Keratinocyte (primary cell): ENCODE measurements at regions not wholly inside any gene's neighbourhood (a gene's known extent, or its start where the extent isn't known, plus 50 kb on each side); places are given as distances from the start of the nearest gene placed in this dataset.

Experiments
- DNase-seq: peaks from one replicate; pipeline ENCODE4 v3.0.0-alpha.2; 2011; ENCODE audit warnings: low read depth, missing footprints, low spot score
- FAIRE-seq: peaks from 2 replicates; lab custom pipeline; 2011; peaks lifted over from hg19 to GRCh38; lab: Jason Lieb, UNC
- H2AFZ ChIP-seq: 2 replicates; pipeline ENCODE4 v1.6.0; 2012; ENCODE audit warnings: low read length, control low read depth, inconsistent platforms; ENCODE audit not compliant: control insufficient read depth
- H3K27ac ChIP-seq: 2 replicates; pipeline ENCODE4 v1.5.1; 2011; ENCODE audit warnings: low read length; ENCODE audit not compliant: control insufficient read depth, insufficient read depth
- H3K27me3 ChIP-seq: 3 replicates; pipeline ENCODE4 v1.6.0; 2011; ENCODE audit warnings: low read length; ENCODE audit not compliant: control insufficient read depth, insufficient read depth; ENCODE audit errors: extremely low read depth
- H3K36me3 ChIP-seq, 2 experiments: 2 replicates in 1 of 2; 3 replicates in 1 of 2; pipeline ENCODE4 v1.5.1; 2011; ENCODE audit warnings: low read length in 2 of 2, mild to moderate bottlenecking in 1 of 2; ENCODE audit not compliant: control insufficient read depth in 2 of 2, insufficient read depth in 2 of 2; ENCODE audit errors: extremely low read depth in 1 of 2
- H3K4me1 ChIP-seq: 3 replicates; pipeline ENCODE4 v1.5.1; 2011; ENCODE audit warnings: low read length; ENCODE audit not compliant: control insufficient read depth, insufficient read depth; ENCODE audit errors: extremely low read depth
- H3K4me2 ChIP-seq: 3 replicates; pipeline ENCODE4 v1.6.0; 2011; ENCODE audit warnings: low read depth, low read length; ENCODE audit not compliant: control insufficient read depth, insufficient read depth; ENCODE audit errors: extremely low read depth
- H3K4me3 ChIP-seq, 3 experiments: fragments of 200-600 bp in 1 of 3; sonication (generic) in 1 of 3; 2 replicates in 2 of 3; 3 replicates in 1 of 3; pipeline ENCODE4 v1.5.1; 2011 to 2016; ENCODE audit warnings: low read length in 3 of 3, mild to moderate bottlenecking in 3 of 3, control low read depth in 2 of 3, inconsistent platforms in 1 of 3, low read depth in 1 of 3, mixed read lengths in 1 of 3, mixed run types in 1 of 3, moderate library complexity in 1 of 3; ENCODE audit not compliant: control insufficient read depth in 2 of 3, insufficient read depth in 2 of 3; ENCODE audit errors: extremely low read depth in 1 of 3
- H3K79me2 ChIP-seq: 2 replicates; pipeline ENCODE4 v1.6.0; 2012; ENCODE audit warnings: low read length; ENCODE audit not compliant: control insufficient read depth, insufficient read depth
- H3K9ac ChIP-seq: 3 replicates; pipeline ENCODE4 v1.6.0; 2011; ENCODE audit warnings: low read length; ENCODE audit not compliant: control insufficient read depth, insufficient read depth; ENCODE audit errors: extremely low read depth
- H3K9me1 ChIP-seq: 3 replicates; pipeline ENCODE4 v1.6.0; 2011; ENCODE audit warnings: low read length; ENCODE audit not compliant: control insufficient read depth, insufficient read depth; ENCODE audit errors: extremely low read depth
- H3K9me3 ChIP-seq: 2 replicates; pipeline ENCODE4 v1.5.1; 2012; ENCODE audit warnings: low read depth, low read length; ENCODE audit not compliant: control insufficient read depth
- H4K20me1 ChIP-seq: 3 replicates; pipeline ENCODE4 v1.6.0; 2011; ENCODE audit warnings: low read length; ENCODE audit not compliant: control insufficient read depth, insufficient read depth; ENCODE audit errors: extremely low read depth
- EZH2 ChIP-seq: IDR thresholded peaks from one replicate; pipeline ENCODE4 v1.6.1; 2012; ENCODE audit warnings: inconsistent platforms, mild to moderate bottlenecking, low read length, moderate library complexity
- dilution Hi-C: fragments of 300-500 bp; cut with MboI; formaldehyde crosslinking; loops from one replicate; pipeline ENCODE4 v1.7.0; 2020; ENCODE audit warnings: low sequenced_read_pairs; ENCODE audit not compliant: extremely low pct_ligation_motif_present
- TF ChIP-seq, protein P1 (sequence below), 3 experiments: IDR thresholded peaks in 1 of 3; conservative IDR thresholded peaks in 1 of 3; optimal IDR thresholded peaks in 1 of 3; 2 replicates in 2 of 3; 3 replicates in 1 of 3; pipeline versions ENCODE3 to v1.5.1; 2011; ENCODE audit warnings: low read length in 3 of 3, mild to moderate bottlenecking in 3 of 3, moderate library complexity in 2 of 3, control low read depth in 1 of 3, inconsistent platforms in 1 of 3; ENCODE audit not compliant: insufficient read depth in 2 of 3; ENCODE audit errors: extremely low read depth in 1 of 3

DNA sequence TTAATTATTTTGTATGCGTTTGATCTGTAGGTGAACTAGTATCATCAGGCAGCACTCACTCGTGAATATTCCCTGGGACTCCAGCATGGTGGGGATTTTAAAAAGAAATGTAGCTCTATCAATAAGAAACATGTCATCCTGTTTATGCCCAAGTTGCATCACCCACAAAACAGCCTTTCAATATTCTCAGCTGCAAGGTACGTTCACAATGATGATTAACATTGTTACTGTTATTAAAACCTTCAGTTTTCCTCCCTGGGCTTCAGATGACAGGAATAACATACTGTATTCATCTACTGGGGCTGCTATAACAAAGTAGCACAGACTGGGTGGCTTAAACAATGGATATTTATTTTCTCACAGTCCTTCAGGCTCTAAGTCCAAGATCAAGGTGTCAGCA lies 87.9 kb upstream of the KLHL29 start:
- DNase-seq (no peak), FAIRE-seq (no peak)
- Histone ChIP-seq H3K27me3 (no peaks in the 10 kb centered on the region), H3K9me3 (no peaks in the 10 kb centered on the region), H3K9ac (no peak overlapping the region), H3K27ac (no peak overlapping the region), H3K36me3 (no peaks in the 10 kb centered on the region), H3K4me1 (no peaks in the 10 kb centered on the region), H3K9me1 (no peaks in the 10 kb centered on the region), H4K20me1 (no peaks in the 10 kb centered on the region), H3K4me2 (no peak overlapping the region), H3K4me3 (no peak overlapping the region), H3K79me2 (no peaks in the 10 kb centered on the region), H2AFZ (no peak overlapping the region)
- dilution Hi-C loops: no loop called here
- TF ChIP-seq, protein P1, sequence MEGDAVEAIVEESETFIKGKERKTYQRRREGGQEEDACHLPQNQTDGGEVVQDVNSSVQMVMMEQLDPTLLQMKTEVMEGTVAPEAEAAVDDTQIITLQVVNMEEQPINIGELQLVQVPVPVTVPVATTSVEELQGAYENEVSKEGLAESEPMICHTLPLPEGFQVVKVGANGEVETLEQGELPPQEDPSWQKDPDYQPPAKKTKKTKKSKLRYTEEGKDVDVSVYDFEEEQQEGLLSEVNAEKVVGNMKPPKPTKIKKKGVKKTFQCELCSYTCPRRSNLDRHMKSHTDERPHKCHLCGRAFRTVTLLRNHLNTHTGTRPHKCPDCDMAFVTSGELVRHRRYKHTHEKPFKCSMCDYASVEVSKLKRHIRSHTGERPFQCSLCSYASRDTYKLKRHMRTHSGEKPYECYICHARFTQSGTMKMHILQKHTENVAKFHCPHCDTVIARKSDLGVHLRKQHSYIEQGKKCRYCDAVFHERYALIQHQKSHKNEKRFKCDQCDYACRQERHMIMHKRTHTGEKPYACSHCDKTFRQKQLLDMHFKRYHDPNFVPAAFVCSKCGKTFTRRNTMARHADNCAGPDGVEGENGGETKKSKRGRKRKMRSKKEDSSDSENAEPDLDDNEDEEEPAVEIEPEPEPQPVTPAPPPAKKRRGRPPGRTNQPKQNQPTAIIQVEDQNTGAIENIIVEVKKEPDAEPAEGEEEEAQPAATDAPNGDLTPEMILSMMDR (optimal IDR thresholded peaks at IDR 0.05 in 1 of 3, IDR thresholded peaks at IDR 0.05 in 1 of 3, conservative IDR thresholded peaks at IDR 0.05 in 1 of 3; ENCODE audit: extremely low read depth in 1 of 3, insufficient read depth in 2 of 3, low read length in 3 of 3): no peak
- no peak for TF ChIP-seq EZH2

- no peak overlapping the region for H3K4me3 ChIP-seq
- no peak for FAIRE-seq
- dilution Hi-C loops: no loop called here
These were observed 86.4 kb upstream of the KLHL29 start for GRCh38 chr2:23298551-23298950.

More at GRCh38 chr2:23298551-23298950, 86.4 kb upstream of the KLHL29 start:
- Histone ChIP-seq H3K9me1 (no peaks in the 10 kb centered on the region), H3K27ac (no peak overlapping the region), H3K79me2 (no peaks in the 10 kb centered on the region), H3K36me3 (no peaks in the 10 kb centered on the region), H3K27me3 (no peaks in the 10 kb centered on the region), H3K9ac (no peak overlapping the region), H3K4me2 (no peak overlapping the region), H3K4me1 (no peaks in the 10 kb centered on the region), H4K20me1 (no peaks in the 10 kb centered on the region), H2AFZ (no peak overlapping the region), H3K9me3 (no peaks in the 10 kb centered on the region)
- DNase-seq: no peak
- TF ChIP-seq, protein P1 (optimal IDR thresholded peaks at IDR 0.05 in 1 of 3, IDR thresholded peaks at IDR 0.05 in 1 of 3, conservative IDR thresholded peaks at IDR 0.05 in 1 of 3; ENCODE audit: extremely low read depth in 1 of 3, insufficient read depth in 2 of 3, low read length in 3 of 3): no peak
- no peak for TF ChIP-seq EZH2
